Retinal pigment epithelial cell (primary cell): ENCODE measurements at regions not wholly inside any gene's neighbourhood (a gene's known extent, or its start where the extent isn't known, plus 50 kb on each side); places are given as distances from the start of the nearest gene placed in this dataset.

Source experiments
- DNase-seq: peaks from one replicate; pipeline ENCODE4 v3.0.0-alpha.2; 2010; ENCODE audit warnings: low read depth
- H3K4me3 ChIP-seq: 2 replicates; pipeline ENCODE4 v1.5.1; 2011; ENCODE audit warnings: mild to moderate bottlenecking, low read length, control low read depth, moderate library complexity
- TF ChIP-seq, protein P1 (sequence below): conservative IDR thresholded peaks from 2 replicates; pipeline ENCODE4 v1.5.1; 2011; ENCODE audit warnings: low read depth, low read length, control low read depth, inconsistent platforms

DNA sequence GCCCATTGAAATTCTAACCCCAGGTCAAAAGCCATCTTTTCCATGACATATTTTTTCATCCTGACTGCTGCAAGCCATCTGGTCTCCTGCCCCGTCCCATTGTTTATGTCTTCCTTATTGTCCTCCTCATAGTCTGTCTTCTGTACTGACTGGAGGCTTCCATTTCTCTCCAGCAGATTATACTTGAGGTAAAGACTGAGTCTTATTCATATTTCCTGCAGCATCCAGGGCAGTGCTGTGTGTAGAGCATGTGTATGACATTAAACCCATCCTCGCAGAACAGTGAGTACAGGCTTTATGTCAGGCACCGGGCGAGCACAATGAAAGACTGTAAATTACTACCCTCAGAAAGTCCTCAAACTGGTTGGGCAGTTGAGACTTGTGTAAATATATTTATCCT, 275.1 kb downstream of the C4orf33 start:
- TF ChIP-seq, protein P1, sequence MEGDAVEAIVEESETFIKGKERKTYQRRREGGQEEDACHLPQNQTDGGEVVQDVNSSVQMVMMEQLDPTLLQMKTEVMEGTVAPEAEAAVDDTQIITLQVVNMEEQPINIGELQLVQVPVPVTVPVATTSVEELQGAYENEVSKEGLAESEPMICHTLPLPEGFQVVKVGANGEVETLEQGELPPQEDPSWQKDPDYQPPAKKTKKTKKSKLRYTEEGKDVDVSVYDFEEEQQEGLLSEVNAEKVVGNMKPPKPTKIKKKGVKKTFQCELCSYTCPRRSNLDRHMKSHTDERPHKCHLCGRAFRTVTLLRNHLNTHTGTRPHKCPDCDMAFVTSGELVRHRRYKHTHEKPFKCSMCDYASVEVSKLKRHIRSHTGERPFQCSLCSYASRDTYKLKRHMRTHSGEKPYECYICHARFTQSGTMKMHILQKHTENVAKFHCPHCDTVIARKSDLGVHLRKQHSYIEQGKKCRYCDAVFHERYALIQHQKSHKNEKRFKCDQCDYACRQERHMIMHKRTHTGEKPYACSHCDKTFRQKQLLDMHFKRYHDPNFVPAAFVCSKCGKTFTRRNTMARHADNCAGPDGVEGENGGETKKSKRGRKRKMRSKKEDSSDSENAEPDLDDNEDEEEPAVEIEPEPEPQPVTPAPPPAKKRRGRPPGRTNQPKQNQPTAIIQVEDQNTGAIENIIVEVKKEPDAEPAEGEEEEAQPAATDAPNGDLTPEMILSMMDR: no peak
- DNase-seq: no peak
- H3K4me3 ChIP-seq: no peak overlapping the region

DNA sequence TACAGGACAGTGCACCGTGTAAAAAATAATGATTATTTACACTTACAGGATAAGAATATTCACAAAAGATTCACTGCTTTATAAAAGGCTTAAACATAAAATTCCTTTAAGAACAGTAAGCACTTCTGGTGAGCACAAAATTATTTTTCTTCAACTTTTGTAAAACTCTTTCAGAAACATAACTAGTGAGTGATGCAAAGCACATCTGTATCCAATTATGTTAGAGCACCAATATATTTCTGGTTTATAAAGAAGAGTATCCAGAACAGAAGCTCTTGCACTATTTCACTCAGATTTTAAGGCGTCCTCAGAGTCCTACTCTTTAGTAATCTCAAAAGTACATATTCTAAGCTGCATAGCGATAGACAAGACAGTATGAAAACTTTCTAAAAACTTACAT, 276.0 kb downstream of the C4orf33 start:
- H3K4me3 ChIP-seq: no peak overlapping the region
- TF ChIP-seq, protein P1: no peak
- DNase-seq: no peak

DNA sequence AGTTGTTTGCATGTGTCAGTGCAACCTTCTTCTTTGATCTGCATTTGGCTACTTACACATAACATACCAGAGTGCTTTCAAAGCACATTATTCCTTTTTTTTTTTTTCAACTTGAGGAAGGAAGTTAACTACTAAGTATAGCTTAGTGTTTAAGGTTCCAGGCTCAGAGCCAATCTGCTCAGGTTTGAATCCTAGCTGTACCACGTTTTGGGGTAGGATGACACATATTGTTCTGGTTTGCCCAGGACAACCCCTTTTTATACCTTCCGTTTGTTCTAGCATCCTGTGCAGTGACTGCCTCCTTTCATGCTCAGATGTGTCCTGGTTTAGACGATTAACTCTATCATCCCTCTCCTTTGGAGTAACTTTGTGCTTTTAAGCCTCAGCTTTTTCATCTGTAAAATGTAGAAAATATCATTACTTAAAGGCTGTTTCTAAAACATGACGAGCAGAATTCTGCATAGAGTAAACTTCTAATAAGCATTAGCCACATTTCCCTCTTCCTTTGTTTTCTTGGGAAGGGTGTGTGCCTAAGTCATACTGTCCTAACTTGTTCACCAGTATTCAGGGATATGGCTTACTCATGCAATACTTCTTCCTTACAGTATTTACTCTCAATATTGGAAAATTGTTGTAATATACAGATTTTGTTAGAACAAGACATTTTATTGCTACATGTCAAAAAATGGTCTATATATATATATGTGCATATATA, 281.3 kb downstream of the C4orf33 start:
- no peak overlapping the region for H3K4me3 ChIP-seq
- TF ChIP-seq, protein P1: no peak
- DNase-seq: no peak

DNA sequence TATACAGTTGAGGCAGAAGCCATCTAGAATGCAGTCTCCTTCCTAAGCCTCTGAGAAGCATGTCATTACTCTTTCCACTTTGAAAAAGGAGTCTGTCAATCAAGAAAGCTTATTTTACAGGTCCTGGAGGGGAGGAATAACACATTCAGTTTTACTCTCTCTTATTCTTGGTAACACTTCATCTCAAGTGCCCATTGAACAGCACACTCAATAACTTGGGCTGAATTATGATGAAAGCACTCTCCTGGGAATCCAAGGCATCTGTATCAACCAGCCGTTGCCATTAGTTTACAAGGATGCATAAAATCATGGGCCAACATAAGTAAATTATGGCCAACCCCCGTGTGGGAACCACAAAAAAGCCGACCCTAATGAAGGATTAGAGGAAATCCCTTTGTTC, 282.4 kb downstream of the C4orf33 start:
- TF ChIP-seq, protein P1: no peak
- DNase-seq: no peak
- no peak overlapping the region for H3K4me3 ChIP-seq

DNA sequence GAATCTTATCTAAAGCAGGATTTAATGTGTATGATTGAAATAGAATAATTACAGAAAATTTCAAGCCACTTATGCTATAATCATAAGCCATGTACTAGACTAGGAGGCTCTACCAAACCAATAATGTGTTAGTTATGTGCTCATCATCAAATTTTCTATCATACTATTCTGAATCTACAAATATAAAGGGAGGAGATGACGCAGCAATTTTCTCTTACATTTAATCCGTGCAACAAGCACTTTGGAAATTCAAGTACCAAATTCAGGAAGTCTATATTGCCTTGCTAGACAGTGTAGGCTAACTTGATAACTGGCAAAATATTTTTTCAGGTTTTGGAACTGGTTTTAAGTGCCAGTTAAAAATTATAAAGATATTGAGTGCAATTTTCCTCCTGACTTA, 283.5 kb downstream of the C4orf33 start:
- TF ChIP-seq, protein P1: no peak
- H3K4me3 ChIP-seq: no peak overlapping the region
- no peak for DNase-seq

DNA sequence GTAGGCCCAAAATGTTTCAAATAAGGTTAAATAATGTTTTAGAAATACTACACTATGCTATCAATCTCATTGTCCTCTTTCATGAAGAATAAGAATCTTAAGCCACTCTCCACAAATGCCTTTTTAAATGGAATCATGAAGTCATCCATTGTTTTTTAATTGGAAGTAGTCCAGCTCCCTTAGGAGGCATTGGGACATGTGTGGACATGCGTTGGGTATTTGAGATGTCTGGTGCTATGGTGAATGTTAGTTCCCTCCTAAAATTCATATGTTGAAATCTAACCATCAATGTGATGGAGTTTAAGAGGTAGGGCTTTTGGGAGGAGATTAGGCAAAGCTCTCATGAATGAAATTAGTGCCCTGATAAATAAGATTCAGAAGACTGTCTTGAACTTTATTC, 289.0 kb downstream of the C4orf33 start:
- no peak overlapping the region for H3K4me3 ChIP-seq
- TF ChIP-seq, protein P1: no peak
- DNase-seq: no peak

DNA sequence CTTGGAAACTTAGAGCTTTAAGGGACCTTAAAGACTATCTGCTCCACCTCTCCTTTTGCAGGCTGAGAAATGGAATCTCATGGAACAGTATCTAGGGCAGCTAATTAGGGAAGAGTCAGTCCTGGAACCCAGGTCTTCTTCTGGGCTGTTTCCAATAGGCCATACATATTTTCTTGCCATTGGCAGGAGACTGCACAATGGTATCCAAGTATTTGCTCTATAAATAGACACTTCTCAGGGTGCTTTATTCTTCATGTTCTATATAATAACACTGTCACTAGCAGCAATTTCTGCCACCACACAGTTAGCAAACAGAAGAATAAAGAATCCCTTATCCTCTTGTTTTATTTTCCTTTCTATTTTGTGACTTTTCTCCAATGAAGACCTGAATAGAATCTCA, 291.7 kb downstream of the C4orf33 start:
- no peak overlapping the region for H3K4me3 ChIP-seq
- TF ChIP-seq, protein P1: no peak
- DNase-seq: no peak
